ENCODE measurements at regions not wholly inside any gene's neighbourhood (a gene's known extent, or its start where the extent isn't known, plus 50 kb on each side); places are given as distances from the start of the nearest gene placed in this dataset.

- no peaks in the 10 kb centered on the region for H3K9me3 ChIP-seq (ENCODE audit: insufficient read depth, low read depth, low read length)
- no peaks in the 10 kb centered on the region for H3K27me3 ChIP-seq (ENCODE audit: insufficient read depth, low read length)
- no peaks in the 10 kb centered on the region for H3K4me1 ChIP-seq (ENCODE audit: insufficient read depth, low read length)
- no peaks in the 10 kb centered on the region for H3K36me3 ChIP-seq (ENCODE audit: insufficient read depth, low read depth, low read length)
- no peak overlapping the region for H3K9ac ChIP-seq (ENCODE audit: low read depth, low read length)
- H3K27ac ChIP-seq (ENCODE audit: low read length) = no peak overlapping the region
- no peak overlapping the region for H3K4me3 ChIP-seq (ENCODE audit: low read length)
Measured at GRCh38 chr4:57866468-57867171, 756.4 kb upstream of the IGFBP7 start.

GRCh38 chr4:57865264-57865663 lies 755.1 kb upstream of the IGFBP7 start:
- Histone ChIP-seq H3K36me3 (ENCODE audit: insufficient read depth, low read depth, low read length) (no peaks in the 10 kb centered on the region), H3K27me3 (ENCODE audit: insufficient read depth, low read length) (no peaks in the 10 kb centered on the region), H3K9ac (ENCODE audit: low read depth, low read length) (no peak overlapping the region), H3K9me3 (ENCODE audit: insufficient read depth, low read depth, low read length) (no peaks in the 10 kb centered on the region), H3K4me1 (ENCODE audit: insufficient read depth, low read length) (no peaks in the 10 kb centered on the region), H3K4me3 (ENCODE audit: low read length) (no peak overlapping the region), H3K27ac (ENCODE audit: low read length) (no peak overlapping the region)

GRCh38 chr4:57854748-57855147 lies 744.6 kb upstream of the IGFBP7 start:
- Histone ChIP-seq H3K27me3 (ENCODE audit: insufficient read depth, low read length) (no peaks in the 10 kb centered on the region), H3K4me1 (ENCODE audit: insufficient read depth, low read length) (no peaks in the 10 kb centered on the region), H3K9ac (ENCODE audit: low read depth, low read length) (no peak overlapping the region), H3K27ac (ENCODE audit: low read length) (no peak overlapping the region), H3K4me3 (ENCODE audit: low read length) (no peak overlapping the region), H3K9me3 (ENCODE audit: insufficient read depth, low read depth, low read length) (no peaks in the 10 kb centered on the region), H3K36me3 (ENCODE audit: insufficient read depth, low read depth, low read length) (no peaks in the 10 kb centered on the region)

GRCh38 chr4:57850141-57850540 lies 740.0 kb upstream of the IGFBP7 start:
- no peaks in the 10 kb centered on the region for H3K27me3 ChIP-seq (ENCODE audit: insufficient read depth, low read length)
- no peak overlapping the region for H3K4me3 ChIP-seq (ENCODE audit: low read length)
- H3K4me1 ChIP-seq (ENCODE audit: insufficient read depth, low read length) = no peaks in the 10 kb centered on the region
- no peak overlapping the region for H3K9ac ChIP-seq (ENCODE audit: low read depth, low read length)
- no peaks in the 10 kb centered on the region for H3K36me3 ChIP-seq (ENCODE audit: insufficient read depth, low read depth, low read length)
- no peak overlapping the region for H3K27ac ChIP-seq (ENCODE audit: low read length)
- H3K9me3 ChIP-seq (ENCODE audit: insufficient read depth, low read depth, low read length) = no peaks in the 10 kb centered on the region

GRCh38 chr4:57832083-57832482 lies 721.9 kb upstream of the IGFBP7 start:
- no peak overlapping the region for H3K4me3 ChIP-seq (ENCODE audit: low read length)
- no peaks in the 10 kb centered on the region for H3K27me3 ChIP-seq (ENCODE audit: insufficient read depth, low read length)
- no peak overlapping the region for H3K9ac ChIP-seq (ENCODE audit: low read depth, low read length)
- no peaks in the 10 kb centered on the region for H3K36me3 ChIP-seq (ENCODE audit: insufficient read depth, low read depth, low read length)
- no peak overlapping the region for H3K27ac ChIP-seq (ENCODE audit: low read length)
- no peaks in the 10 kb centered on the region for H3K9me3 ChIP-seq (ENCODE audit: insufficient read depth, low read depth, low read length)
- no peaks in the 10 kb centered on the region for H3K4me1 ChIP-seq (ENCODE audit: insufficient read depth, low read length)

GRCh38 chr4:57789666-57790065 lies 679.5 kb upstream of the IGFBP7 start:
- Histone ChIP-seq H3K9ac (ENCODE audit: low read depth, low read length) (no peak overlapping the region), H3K4me3 (ENCODE audit: low read length) (no peak overlapping the region), H3K27me3 (ENCODE audit: insufficient read depth, low read length) (no peaks in the 10 kb centered on the region), H3K4me1 (ENCODE audit: insufficient read depth, low read length) (no peaks in the 10 kb centered on the region), H3K36me3 (ENCODE audit: insufficient read depth, low read depth, low read length) (no peaks in the 10 kb centered on the region), H3K27ac (ENCODE audit: low read length) (no peak overlapping the region), H3K9me3 (ENCODE audit: insufficient read depth, low read depth, low read length) (no peaks in the 10 kb centered on the region)

GRCh38 chr4:57777876-57778275 lies 667.7 kb upstream of the IGFBP7 start:
- H3K27me3 ChIP-seq (ENCODE audit: insufficient read depth, low read length) = no peaks in the 10 kb centered on the region
- H3K4me3 ChIP-seq (ENCODE audit: low read length) = no peak overlapping the region
- H3K27ac ChIP-seq (ENCODE audit: low read length) = no peak overlapping the region
- H3K9ac ChIP-seq (ENCODE audit: low read depth, low read length) = no peak overlapping the region
- no peaks in the 10 kb centered on the region for H3K9me3 ChIP-seq (ENCODE audit: insufficient read depth, low read depth, low read length)
- no peaks in the 10 kb centered on the region for H3K36me3 ChIP-seq (ENCODE audit: insufficient read depth, low read depth, low read length)
- H3K4me1 ChIP-seq (ENCODE audit: insufficient read depth, low read length) = peaks cover 8% of the 10 kb centered on the region; the same call in 1 of the 2 replicates

- H3K4me1 ChIP-seq (ENCODE audit: insufficient read depth, low read length) = peaks cover 8% of the 10 kb centered on the region; the same call in 1 of the 2 replicates
- no peak overlapping the region for H3K4me3 ChIP-seq (ENCODE audit: low read length)
- H3K27me3 ChIP-seq (ENCODE audit: insufficient read depth, low read length) = no peaks in the 10 kb centered on the region
- H3K36me3 ChIP-seq (ENCODE audit: insufficient read depth, low read depth, low read length) = no peaks in the 10 kb centered on the region
- H3K9me3 ChIP-seq (ENCODE audit: insufficient read depth, low read depth, low read length) = no peaks in the 10 kb centered on the region
- no peak overlapping the region for H3K27ac ChIP-seq (ENCODE audit: low read length)
- no peak overlapping the region for H3K9ac ChIP-seq (ENCODE audit: low read depth, low read length)
Measured at GRCh38 chr4:57774681-57775080, 664.5 kb upstream of the IGFBP7 start.

GRCh38 chr4:57774171-57774570 lies 664.0 kb upstream of the IGFBP7 start:
- Histone ChIP-seq H3K27ac (ENCODE audit: low read length) (no peak overlapping the region), H3K4me1 (ENCODE audit: insufficient read depth, low read length) (peaks cover 8% of the 10 kb centered on the region; the same call in 1 of the 2 replicates), H3K9ac (ENCODE audit: low read depth, low read length) (no peak overlapping the region), H3K27me3 (ENCODE audit: insufficient read depth, low read length) (no peaks in the 10 kb centered on the region), H3K9me3 (ENCODE audit: insufficient read depth, low read depth, low read length) (no peaks in the 10 kb centered on the region), H3K36me3 (ENCODE audit: insufficient read depth, low read depth, low read length) (no peaks in the 10 kb centered on the region), H3K4me3 (ENCODE audit: low read length) (no peak overlapping the region)

- H3K9me3 ChIP-seq (ENCODE audit: insufficient read depth, low read depth, low read length) = no peaks in the 10 kb centered on the region
- no peak overlapping the region for H3K4me3 ChIP-seq (ENCODE audit: low read length)
- H3K36me3 ChIP-seq (ENCODE audit: insufficient read depth, low read depth, low read length) = no peaks in the 10 kb centered on the region
- no peaks in the 10 kb centered on the region; the same call in 1 of the 2 replicates for H3K4me1 ChIP-seq (ENCODE audit: insufficient read depth, low read length)
- H3K9ac ChIP-seq (ENCODE audit: low read depth, low read length) = no peak overlapping the region
- no peak overlapping the region for H3K27ac ChIP-seq (ENCODE audit: low read length)
- H3K27me3 ChIP-seq (ENCODE audit: insufficient read depth, low read length) = no peaks in the 10 kb centered on the region
Measured at GRCh38 chr4:57766341-57766740, 656.2 kb upstream of the IGFBP7 start.

- Histone ChIP-seq H3K4me1 (ENCODE audit: insufficient read depth, low read length) (no peaks in the 10 kb centered on the region; the same call in 1 of the 2 replicates), H3K27me3 (ENCODE audit: insufficient read depth, low read length) (no peaks in the 10 kb centered on the region), H3K36me3 (ENCODE audit: insufficient read depth, low read depth, low read length) (no peaks in the 10 kb centered on the region), H3K27ac (ENCODE audit: low read length) (no peak overlapping the region), H3K4me3 (ENCODE audit: low read length) (no peak overlapping the region), H3K9ac (ENCODE audit: low read depth, low read length) (no peak overlapping the region), H3K9me3 (ENCODE audit: insufficient read depth, low read depth, low read length) (no peaks in the 10 kb centered on the region)
Measured at GRCh38 chr4:57764856-57765255, 654.7 kb upstream of the IGFBP7 start.

GRCh38 chr4:57763070-57763469 lies 652.9 kb upstream of the IGFBP7 start:
- Histone ChIP-seq H3K27ac (ENCODE audit: low read length) (no peak overlapping the region), H3K9me3 (ENCODE audit: insufficient read depth, low read depth, low read length) (no peaks in the 10 kb centered on the region), H3K4me3 (ENCODE audit: low read length) (no peak overlapping the region), H3K27me3 (ENCODE audit: insufficient read depth, low read length) (no peaks in the 10 kb centered on the region), H3K36me3 (ENCODE audit: insufficient read depth, low read depth, low read length) (no peaks in the 10 kb centered on the region), H3K9ac (ENCODE audit: low read depth, low read length) (no peak overlapping the region), H3K4me1 (ENCODE audit: insufficient read depth, low read length) (no peaks in the 10 kb centered on the region; the same call in 1 of the 2 replicates)
